Right atrium auricular region (tissue), 2 donors: ENCODE measurements at regions not wholly inside any gene's neighbourhood (a gene's known extent, or its start where the extent isn't known, plus 50 kb on each side); places are given as distances from the start of the nearest gene placed in this dataset.

Source experiments
- DNase-seq: peaks from one replicate; pipeline ENCODE4 v3.0.0-alpha.2; 2019; ENCODE audit warnings: low spot score
- H3K27ac ChIP-seq, 2 donors: fragments of 200-600 bp; sonication (generic); 1 replicate in 1 of 2; 2 replicates in 1 of 2; pipeline ENCODE4 v1.5.1; 2016 to 2019
- H3K27me3 ChIP-seq, 2 donors: fragments of 200-600 bp; sonication (generic); one replicate each; pipeline versions ENCODE4 v1.5.1 to v1.6.0; 2017 to 2019
- H3K36me3 ChIP-seq: fragments of 200-600 bp; sonication (generic); one replicate; pipeline ENCODE4 v1.5.1; 2016
- H3K4me1 ChIP-seq, 2 donors: fragments of 200-600 bp; sonication (generic); one replicate each; pipeline versions ENCODE4 v1.5.1 to v1.6.0; 2017 to 2019
- H3K4me3 ChIP-seq, 2 donors: fragments of 200-600 bp; sonication (generic); 1 replicate in 1 of 2; 2 replicates in 1 of 2; pipeline ENCODE4 v1.5.1; 2017 to 2019; ENCODE audit warnings: mild to moderate bottlenecking in 1 of 2, moderate library complexity in 1 of 2
- H3K9me3 ChIP-seq, 2 donors: fragments of 200-600 bp; sonication (generic); one replicate each; pipeline ENCODE4 v1.5.1; 2019
- TF ChIP-seq, protein P1 (sequence below), 2 donors: fragments of 200-600 bp; sonication (generic); IDR thresholded peaks; one replicate each; pipeline ENCODE4 v1.5.1; 2019; ENCODE audit warnings: antibody characterized with exemption in 2 of 2

DNA sequence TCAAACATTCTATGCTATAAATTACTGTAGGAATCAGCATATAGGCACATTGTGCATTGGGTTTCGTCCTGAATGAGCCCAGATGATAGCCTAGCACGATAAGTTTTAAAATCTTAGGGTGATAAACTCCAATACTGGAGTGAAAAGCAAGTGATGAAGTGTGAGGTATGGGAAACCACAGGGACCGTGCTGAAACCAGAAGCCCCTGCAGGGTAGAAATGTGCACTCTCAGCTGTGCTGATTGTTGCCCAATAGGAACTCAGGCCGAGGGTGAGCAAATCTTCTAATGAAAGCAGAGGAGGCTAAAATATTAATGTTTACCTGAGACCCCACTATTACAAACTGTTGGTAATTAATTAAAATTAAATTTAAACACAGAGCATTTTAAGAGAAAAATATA is 1486.6 kb downstream of the AACS start:
- no peak for DNase-seq

GRCh38 chr12:126554625-126555024 is 1489.4 kb downstream of the AACS start:
- H3K27ac ChIP-seq, result no peak overlapping the region
- no peaks in the 10 kb centered on the region for H3K27me3 ChIP-seq
- no peaks in the 10 kb centered on the region for H3K4me1 ChIP-seq
- no peaks in the 10 kb centered on the region for H3K9me3 ChIP-seq
- no peaks in the 10 kb centered on the region for H3K36me3 ChIP-seq
- no peak for DNase-seq
- no peak overlapping the region for H3K4me3 ChIP-seq
- TF ChIP-seq, protein P1, sequence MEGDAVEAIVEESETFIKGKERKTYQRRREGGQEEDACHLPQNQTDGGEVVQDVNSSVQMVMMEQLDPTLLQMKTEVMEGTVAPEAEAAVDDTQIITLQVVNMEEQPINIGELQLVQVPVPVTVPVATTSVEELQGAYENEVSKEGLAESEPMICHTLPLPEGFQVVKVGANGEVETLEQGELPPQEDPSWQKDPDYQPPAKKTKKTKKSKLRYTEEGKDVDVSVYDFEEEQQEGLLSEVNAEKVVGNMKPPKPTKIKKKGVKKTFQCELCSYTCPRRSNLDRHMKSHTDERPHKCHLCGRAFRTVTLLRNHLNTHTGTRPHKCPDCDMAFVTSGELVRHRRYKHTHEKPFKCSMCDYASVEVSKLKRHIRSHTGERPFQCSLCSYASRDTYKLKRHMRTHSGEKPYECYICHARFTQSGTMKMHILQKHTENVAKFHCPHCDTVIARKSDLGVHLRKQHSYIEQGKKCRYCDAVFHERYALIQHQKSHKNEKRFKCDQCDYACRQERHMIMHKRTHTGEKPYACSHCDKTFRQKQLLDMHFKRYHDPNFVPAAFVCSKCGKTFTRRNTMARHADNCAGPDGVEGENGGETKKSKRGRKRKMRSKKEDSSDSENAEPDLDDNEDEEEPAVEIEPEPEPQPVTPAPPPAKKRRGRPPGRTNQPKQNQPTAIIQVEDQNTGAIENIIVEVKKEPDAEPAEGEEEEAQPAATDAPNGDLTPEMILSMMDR (IDR thresholded peaks at IDR 0.05), result no peak

More for the DNA sequence above, 1486.6 kb downstream of the AACS start:
- Histone ChIP-seq H3K4me1 (no peaks in the 10 kb centered on the region), H3K27me3 (no peaks in the 10 kb centered on the region), H3K36me3 (no peaks in the 10 kb centered on the region), H3K27ac (no peak overlapping the region), H3K4me3 (no peak overlapping the region), H3K9me3 (no peaks in the 10 kb centered on the region)
- TF ChIP-seq, protein P1 (IDR thresholded peaks at IDR 0.05), result no peak

GRCh38 chr12:126557659-126558058 is 1492.4 kb downstream of the AACS start:
- no peak for DNase-seq
- H3K4me3 ChIP-seq, result no peak overlapping the region
- no peaks in the 10 kb centered on the region for H3K9me3 ChIP-seq
- H3K27ac ChIP-seq, result no peak overlapping the region
- TF ChIP-seq, protein P1 (IDR thresholded peaks at IDR 0.05), result no peak
- no peaks in the 10 kb centered on the region for H3K36me3 ChIP-seq
- no peaks in the 10 kb centered on the region for H3K27me3 ChIP-seq
- no peaks in the 10 kb centered on the region for H3K4me1 ChIP-seq

GRCh38 chr12:126558219-126558618 is 1493.0 kb downstream of the AACS start:
- no peak overlapping the region for H3K27ac ChIP-seq
- no peaks in the 10 kb centered on the region for H3K36me3 ChIP-seq
- H3K4me1 ChIP-seq, result no peaks in the 10 kb centered on the region
- no peaks in the 10 kb centered on the region for H3K9me3 ChIP-seq
- TF ChIP-seq, protein P1 (IDR thresholded peaks at IDR 0.05), result no peak
- no peak for DNase-seq
- H3K27me3 ChIP-seq, result no peaks in the 10 kb centered on the region
- no peak overlapping the region for H3K4me3 ChIP-seq

GRCh38 chr12:126558810-126559209 is 1493.6 kb downstream of the AACS start:
- H3K4me3 ChIP-seq, result no peak overlapping the region
- no peaks in the 10 kb centered on the region for H3K27me3 ChIP-seq
- DNase-seq, result no peak
- TF ChIP-seq, protein P1 (IDR thresholded peaks at IDR 0.05), result no peak
- H3K36me3 ChIP-seq, result no peaks in the 10 kb centered on the region
- H3K9me3 ChIP-seq, result no peaks in the 10 kb centered on the region
- H3K27ac ChIP-seq, result no peak overlapping the region
- no peaks in the 10 kb centered on the region for H3K4me1 ChIP-seq

- TF ChIP-seq, protein P1 (IDR thresholded peaks at IDR 0.05), result no peak
- Histone ChIP-seq H3K27ac (no peak overlapping the region), H3K4me1 (no peaks in the 10 kb centered on the region), H3K27me3 (no peaks in the 10 kb centered on the region), H3K36me3 (no peaks in the 10 kb centered on the region), H3K4me3 (no peak overlapping the region), H3K9me3 (no peaks in the 10 kb centered on the region)
- no peak for DNase-seq
Observed at GRCh38 chr12:126567016-126567415, 1501.8 kb downstream of the AACS start.
